ENCODE measurements at regions not wholly inside any gene's neighbourhood (a gene's known extent, or its start where the extent isn't known, plus 50 kb on each side); places are given as distances from the start of the nearest gene placed in this dataset.

GRCh38 chr2:3065928-3066327 lies 311.7 kb downstream of the EIPR1 start:
- peaks cover 5% of the 10 kb centered on the region for H3K9me3 Mint-ChIP-seq
- H3K27ac Mint-ChIP-seq, result no peak overlapping the region
- H3K4me3 Mint-ChIP-seq, result no peak overlapping the region
- no peak for ATAC-seq
- no peaks in the 10 kb centered on the region for H3K4me1 Mint-ChIP-seq
- H3K36me3 Mint-ChIP-seq, result no peaks in the 10 kb centered on the region
- H3K27me3 Mint-ChIP-seq, result no peaks in the 10 kb centered on the region

- no peak for ATAC-seq
- Mint-ChIP-seq H3K9me3 (peaks cover 4% of the 10 kb centered on the region), H3K4me1 (no peaks in the 10 kb centered on the region), H3K4me3 (no peak overlapping the region), H3K36me3 (no peaks in the 10 kb centered on the region), H3K27ac (no peak overlapping the region), H3K27me3 (no peaks in the 10 kb centered on the region)
These were observed 314.9 kb downstream of the EIPR1 start for GRCh38 chr2:3062476-3063260.

GRCh38 chr2:3060049-3060448 lies 317.6 kb downstream of the EIPR1 start:
- Mint-ChIP-seq H3K36me3 (no peaks in the 10 kb centered on the region), H3K27me3 (no peaks in the 10 kb centered on the region), H3K27ac (no peak overlapping the region), H3K4me1 (no peaks in the 10 kb centered on the region), H3K4me3 (no peak overlapping the region), H3K9me3 (peaks cover 6% of the 10 kb centered on the region)
- ATAC-seq, result no peak

GRCh38 chr2:3059141-3059925 lies 318.3 kb downstream of the EIPR1 start:
- no peaks in the 10 kb centered on the region for H3K36me3 Mint-ChIP-seq
- peaks cover 6% of the 10 kb centered on the region for H3K9me3 Mint-ChIP-seq
- no peak for ATAC-seq
- H3K27ac Mint-ChIP-seq, result no peak overlapping the region
- H3K27me3 Mint-ChIP-seq, result no peaks in the 10 kb centered on the region
- H3K4me1 Mint-ChIP-seq, result no peaks in the 10 kb centered on the region
- H3K4me3 Mint-ChIP-seq, result no peak overlapping the region

- H3K27me3 Mint-ChIP-seq, result no peaks in the 10 kb centered on the region
- no peak for ATAC-seq
- H3K27ac Mint-ChIP-seq, result no peak overlapping the region
- H3K4me3 Mint-ChIP-seq, result no peak overlapping the region
- no peaks in the 10 kb centered on the region for H3K4me1 Mint-ChIP-seq
- H3K9me3 Mint-ChIP-seq, result peaks cover 6% of the 10 kb centered on the region
- no peaks in the 10 kb centered on the region for H3K36me3 Mint-ChIP-seq
These were observed 323.6 kb downstream of the EIPR1 start for GRCh38 chr2:3054066-3054465.

- no peaks in the 10 kb centered on the region for H3K27me3 Mint-ChIP-seq
- ATAC-seq, result no peak
These were observed 326.4 kb downstream of the EIPR1 start for GRCh38 chr2:3051266-3051665.

GRCh38 chr2:3046170-3046865 lies 331.3 kb downstream of the EIPR1 start:
- ATAC-seq, result no peak
- no peak overlapping the region for H3K4me3 Mint-ChIP-seq
- no peaks in the 10 kb centered on the region for H3K9me3 Mint-ChIP-seq
- no peaks in the 10 kb centered on the region for H3K36me3 Mint-ChIP-seq
- H3K27ac Mint-ChIP-seq, result no peak overlapping the region
- H3K27me3 Mint-ChIP-seq, result no peaks in the 10 kb centered on the region
- H3K4me1 Mint-ChIP-seq, result no peaks in the 10 kb centered on the region

More at GRCh38 chr2:3051266-3051665, 326.4 kb downstream of the EIPR1 start:
- no peak overlapping the region for H3K27ac Mint-ChIP-seq
- no peaks in the 10 kb centered on the region for H3K9me3 Mint-ChIP-seq
- no peaks in the 10 kb centered on the region for H3K4me1 Mint-ChIP-seq
- no peaks in the 10 kb centered on the region for H3K36me3 Mint-ChIP-seq
- H3K4me3 Mint-ChIP-seq, result no peak overlapping the region

GRCh38 chr2:3045318-3045921 lies 332.2 kb downstream of the EIPR1 start:
- Mint-ChIP-seq H3K27me3 (no peaks in the 10 kb centered on the region), H3K27ac (no peak overlapping the region), H3K4me1 (no peaks in the 10 kb centered on the region), H3K4me3 (no peak overlapping the region), H3K9me3 (no peaks in the 10 kb centered on the region), H3K36me3 (no peaks in the 10 kb centered on the region)
- no peak for ATAC-seq

- Mint-ChIP-seq H3K36me3 (no peaks in the 10 kb centered on the region), H3K9me3 (no peaks in the 10 kb centered on the region), H3K27me3 (peaks cover 5% of the 10 kb centered on the region), H3K4me3 (no peak overlapping the region), H3K27ac (no peak overlapping the region), H3K4me1 (no peaks in the 10 kb centered on the region)
- ATAC-seq, result no peak
These were observed 332.9 kb downstream of the EIPR1 start for GRCh38 chr2:3044587-3045317.

GRCh38 chr2:3043726-3044125 lies 333.9 kb downstream of the EIPR1 start:
- Mint-ChIP-seq H3K27ac (no peak overlapping the region), H3K4me3 (no peak overlapping the region), H3K36me3 (no peaks in the 10 kb centered on the region), H3K27me3 (peaks cover 15% of the 10 kb centered on the region), H3K4me1 (no peaks in the 10 kb centered on the region), H3K9me3 (no peaks in the 10 kb centered on the region)
- ATAC-seq, result no peak

GRCh38 chr2:3042601-3043585 lies 334.7 kb downstream of the EIPR1 start:
- H3K4me1 Mint-ChIP-seq, result no peaks in the 10 kb centered on the region
- H3K36me3 Mint-ChIP-seq, result no peaks in the 10 kb centered on the region
- peak; percentile 25 for ATAC-seq
- H3K27me3 Mint-ChIP-seq, result peaks cover 21% of the 10 kb centered on the region
- no peaks in the 10 kb centered on the region for H3K9me3 Mint-ChIP-seq
- no peak overlapping the region for H3K4me3 Mint-ChIP-seq
- H3K27ac Mint-ChIP-seq, result no peak overlapping the region

GRCh38 chr2:3041841-3042600 lies 335.6 kb downstream of the EIPR1 start:
- no peaks in the 10 kb centered on the region for H3K4me1 Mint-ChIP-seq
- peaks cover 21% of the 10 kb centered on the region for H3K27me3 Mint-ChIP-seq

GRCh38 chr2:3041246-3041645 lies 336.4 kb downstream of the EIPR1 start:
- H3K9me3 Mint-ChIP-seq, result no peaks in the 10 kb centered on the region
- H3K36me3 Mint-ChIP-seq, result no peaks in the 10 kb centered on the region
- no peak for ATAC-seq
- H3K4me1 Mint-ChIP-seq, result no peaks in the 10 kb centered on the region
- no peak overlapping the region for H3K27ac Mint-ChIP-seq
- no peak overlapping the region for H3K4me3 Mint-ChIP-seq
- H3K27me3 Mint-ChIP-seq, result peaks cover 21% of the 10 kb centered on the region

More at GRCh38 chr2:3041841-3042600, 335.6 kb downstream of the EIPR1 start:
- Mint-ChIP-seq H3K4me3 (no peak overlapping the region), H3K9me3 (no peaks in the 10 kb centered on the region), H3K36me3 (no peaks in the 10 kb centered on the region), H3K27ac (no peak overlapping the region)
- no peak for ATAC-seq

Measured in stimulated activated memory B cell treated with anti-CD40 and anti-IgM and Interleukin-4, amounts not matched to agents 10 μg/mL and 1 μg/mL and 100 μg/mL, for 72 hours (primary cell).